Gastroesophageal sphincter (tissue), 3 donors: ENCODE measurements at regions not wholly inside any gene's neighbourhood (a gene's known extent, or its start where the extent isn't known, plus 50 kb on each side); places are given as distances from the start of the nearest gene placed in this dataset.

ENCODE experiments used
- POLR2A ChIP-seq, 2 donors: fragments of 450-650 bp; IDR thresholded peaks; one replicate each; pipeline ENCODE4 v1.6.1; 2017; ENCODE audit warnings: antibody characterized with exemption in 2 of 2, mild to moderate bottlenecking in 2 of 2, moderate library complexity in 1 of 2
- POLR2AphosphoS5 ChIP-seq: sonication (generic); formaldehyde crosslinking; IDR thresholded peaks from one replicate; pipeline ENCODE4 v1.6.1; 2017; ENCODE audit warnings: antibody characterized with exemption
- TF ChIP-seq, protein P1 (sequence below), 4 experiments: fragments of 200-600 bp in 2 of 4; fragments of 450-650 bp in 2 of 4; sonication (generic) in 1 of 4; IDR thresholded peaks; one replicate each; pipeline ENCODE4 v1.5.1; 2017 to 2019; ENCODE audit warnings: antibody characterized with exemption in 4 of 4, mild to moderate bottlenecking in 2 of 4, moderate library complexity in 2 of 4

DNA sequence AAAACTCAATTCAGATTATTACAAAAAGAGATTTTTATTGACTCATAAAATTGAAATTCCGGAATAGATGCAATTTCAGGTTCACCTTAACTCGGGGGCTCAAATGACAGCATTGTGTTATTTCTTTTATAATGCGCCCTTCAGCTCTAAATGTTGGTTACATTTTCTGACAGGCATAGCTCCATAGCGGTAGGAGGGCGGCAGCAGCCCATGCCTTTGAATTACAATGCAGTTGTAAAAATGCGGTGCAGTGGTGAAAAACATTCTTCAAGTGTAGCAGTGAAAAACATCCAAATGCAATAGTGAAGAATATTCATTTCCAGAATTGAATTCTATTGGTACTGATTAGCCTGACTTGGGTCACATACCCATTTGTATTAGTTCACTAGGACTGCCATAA lies 215.3 kb upstream of the PKP2 start:
- TF ChIP-seq, protein P1, sequence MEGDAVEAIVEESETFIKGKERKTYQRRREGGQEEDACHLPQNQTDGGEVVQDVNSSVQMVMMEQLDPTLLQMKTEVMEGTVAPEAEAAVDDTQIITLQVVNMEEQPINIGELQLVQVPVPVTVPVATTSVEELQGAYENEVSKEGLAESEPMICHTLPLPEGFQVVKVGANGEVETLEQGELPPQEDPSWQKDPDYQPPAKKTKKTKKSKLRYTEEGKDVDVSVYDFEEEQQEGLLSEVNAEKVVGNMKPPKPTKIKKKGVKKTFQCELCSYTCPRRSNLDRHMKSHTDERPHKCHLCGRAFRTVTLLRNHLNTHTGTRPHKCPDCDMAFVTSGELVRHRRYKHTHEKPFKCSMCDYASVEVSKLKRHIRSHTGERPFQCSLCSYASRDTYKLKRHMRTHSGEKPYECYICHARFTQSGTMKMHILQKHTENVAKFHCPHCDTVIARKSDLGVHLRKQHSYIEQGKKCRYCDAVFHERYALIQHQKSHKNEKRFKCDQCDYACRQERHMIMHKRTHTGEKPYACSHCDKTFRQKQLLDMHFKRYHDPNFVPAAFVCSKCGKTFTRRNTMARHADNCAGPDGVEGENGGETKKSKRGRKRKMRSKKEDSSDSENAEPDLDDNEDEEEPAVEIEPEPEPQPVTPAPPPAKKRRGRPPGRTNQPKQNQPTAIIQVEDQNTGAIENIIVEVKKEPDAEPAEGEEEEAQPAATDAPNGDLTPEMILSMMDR (IDR thresholded peaks at IDR 0.05), result no peak
- TF ChIP-seq POLR2A (IDR thresholded peaks at IDR 0.05), result no peak
- no peak for TF ChIP-seq POLR2AphosphoS5
